Uterus (tissue), 2 donors: ENCODE measurements at regions not wholly inside any gene's neighbourhood (a gene's known extent, or its start where the extent isn't known, plus 50 kb on each side); places are given as distances from the start of the nearest gene placed in this dataset.

ENCODE experiments used
- POLR2A ChIP-seq, 2 donors: fragments of 450-650 bp; IDR thresholded peaks; one replicate each; pipeline ENCODE4 v1.6.1; 2016; ENCODE audit warnings: antibody characterized with exemption in 2 of 2, mild to moderate bottlenecking in 1 of 2, moderate library complexity in 1 of 2
- TF ChIP-seq, protein P1 (sequence below), 4 experiments: fragments of 200-600 bp in 2 of 4; fragments of 450-650 bp in 2 of 4; sonication (generic) in 2 of 4; IDR thresholded peaks; one replicate each; pipeline ENCODE4 v1.5.1; 2016 to 2019; ENCODE audit warnings: antibody characterized with exemption in 4 of 4, mild to moderate bottlenecking in 2 of 4, moderate library complexity in 1 of 4

- TF ChIP-seq, protein P1, sequence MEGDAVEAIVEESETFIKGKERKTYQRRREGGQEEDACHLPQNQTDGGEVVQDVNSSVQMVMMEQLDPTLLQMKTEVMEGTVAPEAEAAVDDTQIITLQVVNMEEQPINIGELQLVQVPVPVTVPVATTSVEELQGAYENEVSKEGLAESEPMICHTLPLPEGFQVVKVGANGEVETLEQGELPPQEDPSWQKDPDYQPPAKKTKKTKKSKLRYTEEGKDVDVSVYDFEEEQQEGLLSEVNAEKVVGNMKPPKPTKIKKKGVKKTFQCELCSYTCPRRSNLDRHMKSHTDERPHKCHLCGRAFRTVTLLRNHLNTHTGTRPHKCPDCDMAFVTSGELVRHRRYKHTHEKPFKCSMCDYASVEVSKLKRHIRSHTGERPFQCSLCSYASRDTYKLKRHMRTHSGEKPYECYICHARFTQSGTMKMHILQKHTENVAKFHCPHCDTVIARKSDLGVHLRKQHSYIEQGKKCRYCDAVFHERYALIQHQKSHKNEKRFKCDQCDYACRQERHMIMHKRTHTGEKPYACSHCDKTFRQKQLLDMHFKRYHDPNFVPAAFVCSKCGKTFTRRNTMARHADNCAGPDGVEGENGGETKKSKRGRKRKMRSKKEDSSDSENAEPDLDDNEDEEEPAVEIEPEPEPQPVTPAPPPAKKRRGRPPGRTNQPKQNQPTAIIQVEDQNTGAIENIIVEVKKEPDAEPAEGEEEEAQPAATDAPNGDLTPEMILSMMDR (IDR thresholded peaks at IDR 0.05): no peak
- TF ChIP-seq POLR2A (IDR thresholded peaks at IDR 0.05): no peak
These were observed 728.3 kb upstream of the SEMA6A start for GRCh38 chr5:117302949-117303348.
